GM10266 (cell line): ENCODE measurements at regions not wholly inside any gene's neighbourhood (a gene's known extent, or its start where the extent isn't known, plus 50 kb on each side); places are given as distances from the start of the nearest gene placed in this dataset.
"Not testable (repeated sequence)": the region's sequence is repeated elsewhere in the genome, so short reads cannot be mapped to it uniquely, and the experiment has no call there.

Source experiments
- DNase-seq: peaks from one replicate; pipeline ENCODE4 v3.0.0; 2012; ENCODE audit errors: extremely low spot score
- TF ChIP-seq, protein P1 (sequence below): IDR thresholded peaks from 2 replicates; pipeline ENCODE4 v1.5.1; 2012; ENCODE audit warnings: mild to moderate bottlenecking, low read depth; ENCODE audit not compliant: control insufficient read depth, insufficient read depth; ENCODE audit errors: missing control alignments

DNA sequence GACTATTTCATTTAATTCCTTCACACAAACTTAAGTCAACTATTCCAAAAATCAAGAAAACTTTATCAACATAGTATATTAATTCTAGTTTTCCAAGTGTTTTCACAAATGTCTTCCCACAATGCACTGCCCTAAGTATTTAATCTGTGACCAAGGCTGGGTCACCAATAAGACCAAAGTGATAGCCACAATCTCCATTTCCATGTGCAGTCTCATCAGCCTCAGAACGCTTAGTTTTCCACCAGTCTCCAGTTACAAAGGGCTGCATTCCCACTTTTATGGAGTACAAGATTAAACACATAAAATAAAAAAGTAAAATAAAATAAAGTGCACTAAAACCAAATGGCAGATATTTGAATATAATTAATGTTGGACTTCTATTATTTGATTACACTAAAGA lies 371.6 kb upstream of the CCNH start:
- TF ChIP-seq, protein P1, sequence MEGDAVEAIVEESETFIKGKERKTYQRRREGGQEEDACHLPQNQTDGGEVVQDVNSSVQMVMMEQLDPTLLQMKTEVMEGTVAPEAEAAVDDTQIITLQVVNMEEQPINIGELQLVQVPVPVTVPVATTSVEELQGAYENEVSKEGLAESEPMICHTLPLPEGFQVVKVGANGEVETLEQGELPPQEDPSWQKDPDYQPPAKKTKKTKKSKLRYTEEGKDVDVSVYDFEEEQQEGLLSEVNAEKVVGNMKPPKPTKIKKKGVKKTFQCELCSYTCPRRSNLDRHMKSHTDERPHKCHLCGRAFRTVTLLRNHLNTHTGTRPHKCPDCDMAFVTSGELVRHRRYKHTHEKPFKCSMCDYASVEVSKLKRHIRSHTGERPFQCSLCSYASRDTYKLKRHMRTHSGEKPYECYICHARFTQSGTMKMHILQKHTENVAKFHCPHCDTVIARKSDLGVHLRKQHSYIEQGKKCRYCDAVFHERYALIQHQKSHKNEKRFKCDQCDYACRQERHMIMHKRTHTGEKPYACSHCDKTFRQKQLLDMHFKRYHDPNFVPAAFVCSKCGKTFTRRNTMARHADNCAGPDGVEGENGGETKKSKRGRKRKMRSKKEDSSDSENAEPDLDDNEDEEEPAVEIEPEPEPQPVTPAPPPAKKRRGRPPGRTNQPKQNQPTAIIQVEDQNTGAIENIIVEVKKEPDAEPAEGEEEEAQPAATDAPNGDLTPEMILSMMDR = no peak
- no peak for DNase-seq

DNA sequence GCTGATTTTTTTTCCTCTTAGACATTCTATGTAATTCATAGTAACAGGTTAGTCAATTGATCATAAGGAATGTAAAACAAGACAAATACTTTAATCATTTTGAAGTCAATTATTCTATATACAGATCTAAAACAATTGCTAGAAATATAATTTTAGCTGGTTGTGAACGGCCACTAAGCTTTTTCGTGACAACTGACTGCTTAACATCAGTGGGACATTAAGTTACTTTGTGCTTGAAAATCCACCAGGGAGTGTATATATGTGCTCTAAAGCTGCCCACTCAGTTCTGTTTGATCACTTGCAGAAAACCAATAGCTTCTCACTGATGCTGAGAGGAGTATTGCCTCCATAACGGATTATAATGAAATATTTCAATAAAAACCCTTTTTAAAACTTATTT lies 370.2 kb upstream of the CCNH start:
- TF ChIP-seq, protein P1 = no peak
- no peak for DNase-seq

DNA sequence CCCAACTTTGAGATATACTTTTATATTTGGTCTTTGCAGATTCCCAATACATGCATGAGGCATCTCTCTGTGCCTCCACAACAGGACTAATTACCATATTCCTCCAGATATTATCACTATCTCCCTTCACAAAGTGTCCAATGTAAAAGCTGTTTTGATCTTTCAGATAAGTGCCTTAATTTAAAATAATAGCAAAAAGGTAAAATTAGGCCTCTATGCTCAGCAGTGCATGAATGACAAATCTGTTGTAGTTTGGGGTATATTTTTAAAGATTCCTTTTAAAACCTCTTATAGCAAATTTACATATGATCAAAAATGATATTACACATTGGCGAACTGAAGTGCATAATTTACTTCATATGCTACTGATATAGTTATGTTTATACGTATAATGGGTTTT lies 369.2 kb upstream of the CCNH start:
- DNase-seq = no peak
- TF ChIP-seq, protein P1 = no peak

DNA sequence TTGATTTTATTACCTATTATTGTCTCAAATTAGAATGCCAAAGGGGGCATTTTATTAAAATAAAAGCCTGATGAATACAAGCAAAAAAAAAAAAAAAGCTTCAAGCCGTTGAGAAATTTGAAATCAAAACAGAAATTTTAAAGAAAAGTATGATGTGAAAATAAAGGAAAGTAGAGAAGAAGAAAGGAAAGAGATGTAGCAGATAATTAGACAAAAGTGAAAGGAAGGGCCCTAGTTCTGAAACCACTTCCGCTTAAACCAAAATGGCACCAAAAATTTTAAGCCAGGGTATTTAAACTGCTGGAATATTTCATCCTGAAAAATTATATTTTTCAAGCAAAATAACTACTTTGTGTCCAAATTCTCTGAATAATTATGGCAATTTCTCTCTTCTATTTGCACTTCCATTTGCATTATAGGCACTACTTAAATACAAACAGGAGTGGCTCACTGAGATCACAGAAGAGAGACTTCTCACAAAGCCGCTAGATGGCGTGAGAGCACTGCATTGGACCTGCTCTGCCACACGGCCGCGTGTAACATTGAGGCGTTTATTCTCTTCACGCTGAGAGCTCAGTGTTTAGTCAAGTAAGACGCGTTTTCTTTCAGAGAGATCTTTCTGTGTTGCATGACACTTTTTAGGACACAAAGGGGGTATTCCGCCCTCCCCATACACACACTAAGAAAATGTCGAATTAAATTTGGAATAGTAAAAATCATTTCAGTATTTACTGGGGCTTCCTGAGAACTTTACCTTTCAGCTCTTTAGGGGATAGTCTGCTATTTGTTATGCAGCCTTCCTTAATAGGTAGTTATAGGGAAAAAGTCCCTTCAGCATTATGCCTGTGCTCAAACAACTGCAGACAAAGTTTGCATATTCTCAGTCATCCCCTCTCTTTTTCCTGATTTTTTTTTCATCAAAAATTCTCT lies 368.4 kb upstream of the CCNH start:
- peak; percentile 43 for DNase-seq
- TF ChIP-seq, protein P1 = peak; percentile 85

DNA sequence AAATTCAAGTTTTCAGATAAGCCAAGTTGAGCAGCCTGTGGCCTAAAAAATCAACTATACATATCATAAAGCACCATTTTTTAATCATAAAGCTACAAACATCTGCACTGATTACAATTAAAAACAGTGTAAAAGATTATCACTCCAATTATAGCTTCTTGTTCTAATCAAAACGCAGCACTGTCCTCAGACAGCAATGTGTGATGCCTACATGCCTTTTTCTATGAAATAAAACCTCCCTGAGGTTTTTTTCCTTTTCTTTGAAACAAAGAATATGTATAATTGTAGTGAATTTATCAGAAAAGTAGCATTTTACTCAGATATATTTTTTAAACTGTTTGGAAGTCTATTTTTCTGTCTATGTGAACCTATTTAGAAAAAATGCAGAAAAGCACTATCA lies 366.1 kb upstream of the CCNH start:
- DNase-seq = no peak
- TF ChIP-seq, protein P1 = no peak

DNA sequence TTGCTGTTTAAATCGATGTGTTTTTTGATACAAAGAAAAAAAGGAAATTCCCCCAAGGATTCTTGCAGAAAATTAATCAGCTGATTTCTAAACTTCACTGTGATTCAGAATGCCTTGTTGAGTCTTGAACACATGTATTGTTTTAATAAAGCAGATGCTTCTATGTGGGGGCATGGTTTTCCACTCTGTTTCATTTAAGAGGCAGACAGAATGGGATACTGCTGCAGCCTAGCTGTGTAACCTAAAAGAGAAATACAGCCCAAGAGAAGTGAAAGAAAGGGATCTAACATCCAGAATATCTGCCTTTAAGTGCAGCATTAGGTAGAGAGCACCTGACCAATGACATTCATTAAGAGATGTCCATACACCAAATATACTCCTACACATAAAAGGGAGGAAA lies 365.1 kb upstream of the CCNH start:
- no peak for DNase-seq
- TF ChIP-seq, protein P1 = no peak

DNA sequence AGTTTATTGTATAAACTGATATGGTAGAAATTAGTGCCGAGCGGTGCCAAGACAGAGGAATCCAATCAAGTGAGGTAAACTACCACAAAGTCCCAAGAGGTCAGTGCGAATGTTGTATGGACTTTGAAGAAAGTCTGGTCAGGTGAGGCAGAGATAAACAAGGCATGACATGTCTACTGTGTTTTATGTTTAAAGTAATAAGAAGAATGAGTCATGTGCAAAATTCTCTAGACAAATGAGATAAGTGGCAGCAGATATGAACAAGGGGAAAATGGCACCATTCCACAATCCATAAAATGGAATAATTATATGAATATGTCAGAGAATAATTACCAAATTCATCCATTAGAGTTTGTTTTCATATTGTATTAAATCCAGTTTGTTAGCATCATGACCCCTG lies 364.1 kb upstream of the CCNH start:
- DNase-seq = no peak
- TF ChIP-seq, protein P1 = no peak

DNA sequence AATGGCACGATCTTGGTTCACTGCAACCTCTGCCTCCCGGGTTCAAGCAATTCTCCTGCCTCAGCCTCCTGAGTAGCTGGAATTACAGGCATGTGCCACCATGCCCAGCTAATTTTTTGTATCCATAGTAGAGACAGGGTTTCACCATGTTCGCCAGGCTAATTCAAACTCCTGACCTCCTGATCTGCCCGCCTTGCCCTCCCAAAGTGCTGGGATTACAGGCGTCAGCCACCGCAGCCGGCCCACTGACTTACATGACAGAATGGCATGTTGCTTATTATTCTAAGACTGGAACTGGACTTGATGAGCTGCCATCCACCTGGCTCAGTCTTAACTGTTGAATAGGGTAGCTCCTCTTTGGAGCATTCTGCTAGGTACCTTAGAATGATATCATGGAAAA lies 363.6 kb upstream of the CCNH start:
- DNase-seq = not testable (repeated sequence)
